ENCODE measurements at regions not wholly inside any gene's neighbourhood (a gene's known extent, or its start where the extent isn't known, plus 50 kb on each side); places are given as distances from the start of the nearest gene placed in this dataset.

DNA sequence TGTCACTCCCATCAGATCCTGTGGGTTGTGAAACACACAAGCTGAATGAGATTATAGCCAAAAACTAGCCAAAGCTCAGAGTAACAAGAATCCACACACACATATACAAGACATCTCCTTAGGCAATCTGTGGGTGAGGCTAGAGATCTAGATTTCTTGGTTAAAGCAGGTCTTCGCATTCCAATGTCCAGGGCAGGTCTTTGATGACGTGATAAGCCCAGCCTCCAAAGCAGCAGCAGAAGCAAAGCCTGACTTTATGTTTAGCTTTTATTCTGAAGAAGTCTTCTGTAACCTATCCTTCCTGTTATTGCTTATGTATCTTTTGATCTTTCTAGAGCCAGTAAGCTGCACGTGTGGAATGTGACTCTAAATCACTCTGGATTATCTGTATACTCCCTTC is 199.1 kb upstream of the SLC30A5 start:
- H3K4me3 Mint-ChIP-seq = peak overlapping the region in 9 of 10 donors; percentile 6 to 60 (median 46)
- DNase-seq (peak in 6 of 9 donors; percentile 9 to 57 (median 41)), ATAC-seq (peak; percentile 40)
- H3K36me3 ChIP-seq (ENCODE audit: control insufficient read depth in 2 of 3, insufficient read depth in 3 of 3, low read length in 3 of 3) = no peaks in the 10 kb centered on the region
- H3K27me3 Mint-ChIP-seq = no peaks in the 10 kb centered on the region
- H3K9me3 ChIP-seq (ENCODE audit: control insufficient read depth in 2 of 3, low read length in 3 of 3) = no peaks in the 10 kb centered on the region
- H3K9me3 Mint-ChIP-seq = peaks cover 0 to 3% (median 0%) of the 10 kb centered on the region in 11 donors
- H3K27ac ChIP-seq (ENCODE audit: low read depth, low read length) = no peak overlapping the region
- peak overlapping the region in 6 of 9 donors; percentile 25 to 68 (median 58) for H3K27ac Mint-ChIP-seq
- no peak overlapping the region for H3K4me3 ChIP-seq (ENCODE audit: low read length)
- POLR2A ChIA-PET = interaction anchor here (0.6 to 1.5 kb wide), 3 partner anchors 9 to 15 kb away, joined by 5 to 7 read pairs (median 6); no protein-coding TSS in a partner anchor
- CTCF ChIA-PET = interaction anchor here (0.9 to 1.2 kb wide), 2 partner anchors 10 to 19 kb away, joined by 4 to 5 read pairs; no protein-coding TSS in a partner anchor
- intact Hi-C loops (cut with micrococcal nuclease) = loop anchor here (1.0 to 5.0 kb wide), 2 partner anchors 10 to 607 kb away; no protein-coding TSS in a partner anchor
- H3K36me3 Mint-ChIP-seq = peaks cover 0 to 5% (median 0%) of the 10 kb centered on the region in 5 donors
- no peaks in the 10 kb centered on the region for H3K4me1 ChIP-seq (ENCODE audit: control insufficient read depth in 2 of 2, insufficient read depth in 2 of 2, low read length in 2 of 2)
- peaks cover 3 to 54% (median 27%) of the 10 kb centered on the region in 7 donors for H3K4me1 Mint-ChIP-seq
- H3K27me3 ChIP-seq (ENCODE audit: control insufficient read depth in 2 of 2, insufficient read depth in 2 of 2, low read length in 2 of 2) = no peaks in the 10 kb centered on the region

DNA sequence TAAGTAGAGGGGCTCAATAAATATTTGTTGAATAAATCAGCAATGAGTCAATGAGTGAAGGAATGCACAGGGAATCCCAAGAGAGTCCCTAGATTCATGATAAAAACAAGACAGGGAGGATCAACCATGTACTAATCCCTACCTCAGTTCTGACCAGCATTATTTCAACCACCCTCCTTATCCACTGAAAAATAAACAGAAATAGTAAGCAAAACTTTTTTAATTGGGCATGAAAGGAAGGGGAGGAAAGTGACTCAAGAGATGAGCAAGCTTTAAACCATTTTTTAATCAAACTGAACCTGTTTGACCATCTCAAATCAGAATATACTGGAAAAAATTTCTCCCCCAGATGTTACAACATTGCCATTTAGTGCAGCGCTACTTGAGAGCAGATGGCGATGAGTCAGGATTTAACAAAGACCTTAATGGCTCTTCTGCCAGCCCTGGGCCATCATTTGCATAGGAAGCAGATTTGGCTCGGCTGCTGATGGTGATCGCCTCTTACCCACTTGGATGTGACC is 194.8 kb upstream of the SLC30A5 start:
- H3K27me3 Mint-ChIP-seq = no peaks in the 10 kb centered on the region
- intact Hi-C loops (cut with micrococcal nuclease) = no loop called here

DNA sequence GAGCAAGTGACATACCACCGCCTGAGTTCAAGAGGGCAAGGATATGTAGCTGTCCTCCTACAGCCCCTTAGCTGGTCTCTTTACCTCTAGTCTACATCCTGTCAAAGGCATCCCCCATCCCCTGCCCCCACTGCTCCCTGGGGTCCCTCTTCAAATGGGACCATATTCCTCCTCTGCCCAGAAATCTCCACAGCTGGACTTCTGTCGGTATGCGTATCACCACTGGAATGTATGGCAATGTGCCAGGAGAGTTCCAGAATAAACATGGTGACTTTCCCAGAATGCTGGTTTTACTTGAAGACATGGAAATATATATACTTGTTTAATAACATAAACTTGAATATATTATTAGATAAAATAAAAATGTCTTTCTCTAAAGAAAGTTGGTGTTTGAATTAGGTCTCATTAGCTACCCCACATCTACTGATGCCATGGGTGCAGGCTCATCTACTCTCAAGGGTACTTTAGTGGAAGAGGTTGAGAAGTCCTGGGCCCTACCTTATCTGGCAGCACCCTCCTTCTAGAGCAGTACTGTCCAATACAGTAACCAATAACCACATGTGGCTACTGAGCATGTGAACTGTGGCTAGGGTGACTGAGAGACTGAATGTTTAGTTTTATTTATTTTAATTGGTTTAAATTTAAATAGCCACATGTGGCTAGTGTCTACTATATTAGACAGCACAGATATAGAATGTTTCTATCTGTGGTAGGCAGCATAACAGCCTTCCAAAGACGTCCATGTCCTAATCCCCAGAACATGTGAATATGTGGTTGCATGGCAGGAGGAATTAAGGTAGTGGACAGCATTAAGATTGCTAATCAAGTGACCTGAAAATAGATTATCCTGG is 181.7 kb upstream of the SLC30A5 start:
- Histone ChIP-seq H3K9me3 (ENCODE audit: control insufficient read depth in 2 of 3, low read length in 3 of 3) (no peaks in the 10 kb centered on the region), H3K27ac (ENCODE audit: low read depth, low read length) (no peak overlapping the region), H3K4me1 (ENCODE audit: control insufficient read depth in 2 of 2, insufficient read depth in 2 of 2, low read length in 2 of 2) (no peaks in the 10 kb centered on the region), H3K36me3 (ENCODE audit: control insufficient read depth in 2 of 3, insufficient read depth in 3 of 3, low read length in 3 of 3) (no peaks in the 10 kb centered on the region), H3K4me3 (ENCODE audit: low read length) (no peak overlapping the region), H3K27me3 (ENCODE audit: control insufficient read depth in 2 of 2, insufficient read depth in 2 of 2, low read length in 2 of 2) (no peaks in the 10 kb centered on the region)
- no peaks in the 10 kb centered on the region for H3K4me1 Mint-ChIP-seq
- H3K4me3 Mint-ChIP-seq = no peak overlapping the region
- peaks cover 0 to 6% (median 0%) of the 10 kb centered on the region in 5 donors for H3K27me3 Mint-ChIP-seq
- H3K27ac Mint-ChIP-seq = peak overlapping the region in 1 of 9 donors; percentile 27
- ChIA-PET POLR2A (no interaction called here), CTCF (no interaction called here)
- peaks cover 0 to 5% (median 0%) of the 10 kb centered on the region in 11 donors for H3K9me3 Mint-ChIP-seq
- DNase-seq (no peak), ATAC-seq (no peak)
- intact Hi-C loops (cut with micrococcal nuclease) = no loop called here
- peaks cover 0 to 1% (median 0%) of the 10 kb centered on the region in 5 donors for H3K36me3 Mint-ChIP-seq

More for the DNA sequence above, 194.8 kb upstream of the SLC30A5 start:
- no peak overlapping the region for H3K27ac ChIP-seq (ENCODE audit: low read depth, low read length)
- Mint-ChIP-seq H3K4me3 (no peak overlapping the region), H3K27ac (no peak overlapping the region), H3K4me1 (peaks cover 5 to 26% (median 16%) of the 10 kb centered on the region in 7 donors), H3K36me3 (peaks cover 0 to 5% (median 0%) of the 10 kb centered on the region in 5 donors), H3K9me3 (peaks cover 0 to 3% (median 0%) of the 10 kb centered on the region in 11 donors)
- no peaks in the 10 kb centered on the region for H3K36me3 ChIP-seq (ENCODE audit: control insufficient read depth in 2 of 3, insufficient read depth in 3 of 3, low read length in 3 of 3)
- no peak overlapping the region for H3K4me3 ChIP-seq (ENCODE audit: low read length)
- H3K4me1 ChIP-seq (ENCODE audit: control insufficient read depth in 2 of 2, insufficient read depth in 2 of 2, low read length in 2 of 2) = no peaks in the 10 kb centered on the region
- ATAC-seq (no peak), DNase-seq (no peak)
- ChIA-PET CTCF (no interaction called here), POLR2A (no interaction called here)
- no peaks in the 10 kb centered on the region for H3K9me3 ChIP-seq (ENCODE audit: control insufficient read depth in 2 of 3, low read length in 3 of 3)
- no peaks in the 10 kb centered on the region for H3K27me3 ChIP-seq (ENCODE audit: control insufficient read depth in 2 of 2, insufficient read depth in 2 of 2, low read length in 2 of 2)

DNA sequence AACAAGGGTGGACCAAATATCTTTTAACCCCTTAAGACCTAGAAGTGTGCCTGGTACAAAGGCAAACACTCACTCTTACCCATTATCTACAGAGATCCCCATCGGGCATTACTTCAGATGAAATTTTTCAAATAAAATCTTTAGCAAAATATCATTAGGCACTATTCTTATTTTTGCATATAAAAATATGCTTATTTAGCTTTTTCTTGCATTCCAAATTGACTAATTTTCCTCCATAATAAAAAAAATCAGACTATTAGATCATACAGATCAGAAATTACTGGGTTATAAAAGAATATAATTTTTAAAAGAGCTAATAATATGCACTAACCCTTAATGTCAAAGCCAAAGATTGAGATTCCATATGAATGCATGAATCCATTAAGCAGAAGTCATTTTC is 178.7 kb upstream of the SLC30A5 start:
- ChIA-PET CTCF (interaction anchor here (0.6 kb wide), 2 partner anchors 22 to 1205 kb away, joined by 3 read pairs; no protein-coding TSS in a partner anchor), POLR2A (no interaction called here)
- intact Hi-C loops (cut with micrococcal nuclease) = no loop called here
- H3K36me3 Mint-ChIP-seq = peaks cover 0 to 10% (median 0%) of the 10 kb centered on the region in 5 donors
- ATAC-seq = no peak
- no peak overlapping the region for H3K27ac Mint-ChIP-seq
- Histone ChIP-seq H3K9me3 (ENCODE audit: control insufficient read depth in 2 of 3, low read length in 3 of 3) (no peaks in the 10 kb centered on the region), H3K27ac (ENCODE audit: low read depth, low read length) (no peak overlapping the region), H3K36me3 (ENCODE audit: control insufficient read depth in 2 of 3, insufficient read depth in 3 of 3, low read length in 3 of 3) (no peaks in the 10 kb centered on the region), H3K4me1 (ENCODE audit: control insufficient read depth in 2 of 2, insufficient read depth in 2 of 2, low read length in 2 of 2) (no peaks in the 10 kb centered on the region), H3K4me3 (ENCODE audit: low read length) (no peak overlapping the region), H3K27me3 (ENCODE audit: control insufficient read depth in 2 of 2, insufficient read depth in 2 of 2, low read length in 2 of 2) (no peaks in the 10 kb centered on the region)
- H3K27me3 Mint-ChIP-seq = peaks cover 0 to 6% (median 2%) of the 10 kb centered on the region in 5 donors
- peaks cover 0 to 24% (median 8%) of the 10 kb centered on the region in 11 donors for H3K9me3 Mint-ChIP-seq
- H3K4me3 Mint-ChIP-seq = no peak overlapping the region
- no peak for DNase-seq
- no peaks in the 10 kb centered on the region for H3K4me1 Mint-ChIP-seq

DNA sequence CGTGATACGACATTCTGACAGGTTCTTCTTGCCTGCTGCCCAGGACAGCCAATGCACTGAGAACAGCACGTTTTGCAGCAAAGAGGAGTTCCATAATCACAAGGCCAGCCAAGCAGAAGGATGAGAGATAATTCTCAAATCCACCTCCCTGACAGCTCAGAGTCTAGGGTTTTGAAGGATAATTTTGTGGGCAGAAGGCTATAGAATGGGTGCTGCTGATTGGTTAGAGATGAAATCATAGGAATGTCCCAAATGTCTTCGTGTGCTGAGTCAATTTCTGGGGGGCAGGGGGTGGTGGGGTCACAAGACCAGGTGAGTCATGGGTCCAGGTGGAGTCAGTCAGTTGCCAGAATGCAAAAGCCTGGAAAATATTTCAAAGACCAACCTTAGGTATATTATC is 175.5 kb upstream of the SLC30A5 start:
- no peak for ATAC-seq
- H3K27me3 Mint-ChIP-seq = peaks cover 0 to 8% (median 1%) of the 10 kb centered on the region in 5 donors
- ChIA-PET POLR2A (interaction anchor here (1.1 kb wide), 1 partner anchor 44 kb away, joined by 5 read pairs; no protein-coding TSS in a partner anchor), CTCF (no interaction called here)
- peaks cover 0 to 10% (median 0%) of the 10 kb centered on the region in 5 donors for H3K36me3 Mint-ChIP-seq
- Histone ChIP-seq H3K9me3 (ENCODE audit: control insufficient read depth in 2 of 3, low read length in 3 of 3) (no peaks in the 10 kb centered on the region), H3K4me3 (ENCODE audit: low read length) (no peak overlapping the region), H3K36me3 (ENCODE audit: control insufficient read depth in 2 of 3, insufficient read depth in 3 of 3, low read length in 3 of 3) (no peaks in the 10 kb centered on the region), H3K27me3 (ENCODE audit: control insufficient read depth in 2 of 2, insufficient read depth in 2 of 2, low read length in 2 of 2) (no peaks in the 10 kb centered on the region), H3K27ac (ENCODE audit: low read depth, low read length) (no peak overlapping the region), H3K4me1 (ENCODE audit: control insufficient read depth in 2 of 2, insufficient read depth in 2 of 2, low read length in 2 of 2) (no peaks in the 10 kb centered on the region)
- peaks cover 0 to 18% (median 8%) of the 10 kb centered on the region in 11 donors for H3K9me3 Mint-ChIP-seq
- no peak overlapping the region for H3K4me3 Mint-ChIP-seq
- intact Hi-C loops (cut with micrococcal nuclease) = no loop called here
- DNase-seq = no peak
- H3K4me1 Mint-ChIP-seq = no peaks in the 10 kb centered on the region
- no peak overlapping the region for H3K27ac Mint-ChIP-seq

DNA sequence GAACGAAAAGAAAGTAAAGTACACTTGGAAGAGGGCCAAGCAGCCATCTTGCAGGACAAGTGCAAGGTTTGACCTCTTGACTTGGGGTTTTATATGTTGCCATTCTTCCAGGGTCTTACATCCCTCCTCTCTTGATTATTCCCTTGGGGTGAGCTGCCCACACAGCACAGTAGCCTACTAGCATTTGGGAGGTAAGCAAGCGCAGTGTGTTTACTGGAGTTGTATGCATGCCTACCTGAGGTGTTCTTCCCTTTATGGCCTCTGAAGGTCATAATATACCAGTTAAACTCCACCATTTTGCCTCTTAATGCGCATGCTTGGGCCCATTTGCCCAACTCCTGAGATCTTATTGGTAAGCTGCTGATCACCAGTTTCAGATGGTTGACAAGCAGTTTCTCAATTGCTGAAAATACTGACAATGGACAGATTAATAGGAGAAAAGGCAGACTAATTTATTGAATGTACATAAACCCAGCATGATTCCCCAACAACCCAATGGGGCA is 173.8 kb upstream of the SLC30A5 start:
- ChIA-PET CTCF (no interaction called here), POLR2A (no interaction called here)
- peaks cover 0 to 8% (median 6%) of the 10 kb centered on the region in 5 donors for H3K27me3 Mint-ChIP-seq
- no peaks in the 10 kb centered on the region for H3K27me3 ChIP-seq (ENCODE audit: control insufficient read depth in 2 of 2, insufficient read depth in 2 of 2, low read length in 2 of 2)
- H3K36me3 ChIP-seq (ENCODE audit: control insufficient read depth in 2 of 3, insufficient read depth in 3 of 3, low read length in 3 of 3) = no peaks in the 10 kb centered on the region
- no peaks in the 10 kb centered on the region for H3K9me3 ChIP-seq (ENCODE audit: control insufficient read depth in 2 of 3, low read length in 3 of 3)
- H3K9me3 Mint-ChIP-seq = peaks cover 0 to 18% (median 8%) of the 10 kb centered on the region in 11 donors
- peaks cover 0 to 10% (median 0%) of the 10 kb centered on the region in 5 donors for H3K36me3 Mint-ChIP-seq
- no peaks in the 10 kb centered on the region for H3K4me1 ChIP-seq (ENCODE audit: control insufficient read depth in 2 of 2, insufficient read depth in 2 of 2, low read length in 2 of 2)
- H3K27ac ChIP-seq (ENCODE audit: low read depth, low read length) = no peak overlapping the region
- no peak overlapping the region for H3K4me3 Mint-ChIP-seq
- intact Hi-C loops (cut with micrococcal nuclease) = no loop called here
- DNase-seq (no peak), ATAC-seq (no peak)
- no peak overlapping the region for H3K4me3 ChIP-seq (ENCODE audit: low read length)
- no peaks in the 10 kb centered on the region for H3K4me1 Mint-ChIP-seq
- no peak overlapping the region for H3K27ac Mint-ChIP-seq

All from naive thymus-derived CD4-positive, alpha-beta T cell (primary cell).